SK-MEL-5 (cell line): ENCODE measurements at regions not wholly inside any gene's neighbourhood (a gene's known extent, or its start where the extent isn't known, plus 50 kb on each side); places are given as distances from the start of the nearest gene placed in this dataset.

Experiments
- DNase-seq: peaks from one replicate; pipeline ENCODE4 v3.0.0-alpha.2; 2016; ENCODE audit warnings: low read depth, low spot score
- in situ Hi-C: cut with HindIII; loops from 2 replicates; pipeline ENCODE4 v1.10.0; 2016; ENCODE audit warnings: low sequenced_read_pairs, high pct_unique_total_duplicates, low pct_unique_long_range_greater_than_20kb

DNA sequence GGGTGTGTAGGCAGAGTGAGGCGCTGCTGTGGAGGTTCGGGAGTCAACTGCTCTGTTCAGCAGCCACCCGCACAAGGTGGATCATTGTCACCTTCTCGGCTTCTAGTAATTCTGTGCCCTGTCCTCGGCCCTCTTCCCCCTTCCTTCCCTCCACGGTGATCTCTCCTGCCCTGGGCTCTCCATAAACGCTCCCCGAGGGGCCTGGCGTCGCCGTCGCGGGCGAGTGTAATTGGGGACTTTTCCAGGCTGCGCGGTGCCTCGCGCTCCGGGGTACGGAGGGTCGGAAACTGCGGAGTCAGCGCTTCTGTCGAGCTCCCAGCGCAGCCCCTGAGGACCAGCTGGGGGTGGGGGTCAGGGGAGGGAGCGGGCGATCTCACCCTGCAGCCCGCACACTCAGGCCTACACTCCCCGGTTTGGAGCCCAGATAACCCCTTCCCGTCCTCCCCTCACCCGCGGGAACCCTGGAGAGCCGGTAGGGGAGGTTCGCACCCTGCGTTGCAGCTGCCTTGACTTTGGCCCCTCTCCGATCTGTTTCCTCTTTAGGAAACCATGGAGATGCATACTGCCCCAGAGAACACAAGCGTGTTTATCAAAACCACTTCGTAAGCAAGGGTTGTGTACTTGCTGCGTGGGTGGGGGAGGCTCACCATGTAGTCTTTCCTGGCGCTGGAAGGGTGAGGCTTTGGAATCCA lies 188.3 kb upstream of the ZNF618 start:
- no peak for DNase-seq
- in situ Hi-C loops: no loop called here

DNA sequence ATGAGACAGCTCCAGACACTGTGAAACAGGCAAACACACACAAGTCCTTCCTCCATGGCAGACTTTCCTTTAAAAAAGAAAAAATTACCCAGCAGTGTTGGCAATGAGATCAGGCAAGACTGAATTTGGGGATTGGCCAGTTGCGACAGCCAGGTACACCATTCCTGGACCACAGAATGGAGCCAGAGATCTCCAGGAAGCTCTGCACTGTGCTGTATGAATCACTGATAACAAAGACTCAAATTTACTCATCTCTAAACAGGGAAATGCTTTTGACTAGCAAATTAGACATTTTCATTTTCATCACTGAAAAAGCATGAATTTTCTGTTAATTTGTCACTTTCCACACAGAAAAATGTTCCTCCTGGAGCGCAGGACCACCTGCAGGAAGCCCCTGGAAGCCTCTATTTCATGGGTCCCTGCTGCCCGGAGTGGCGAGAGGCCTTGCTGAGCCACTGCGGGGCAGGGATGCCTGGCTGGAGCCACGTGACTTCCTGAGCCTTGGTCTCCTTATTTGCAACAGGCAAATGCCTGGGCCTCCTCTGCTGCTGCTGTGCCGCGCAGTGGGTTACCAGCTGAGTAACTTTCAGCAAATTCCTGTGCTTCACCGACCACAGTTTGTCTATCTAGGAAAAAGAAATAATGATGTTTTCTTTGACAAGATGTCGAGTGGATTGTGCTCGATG lies 185.9 kb upstream of the ZNF618 start:
- in situ Hi-C loops: no loop called here
- DNase-seq: no peak

DNA sequence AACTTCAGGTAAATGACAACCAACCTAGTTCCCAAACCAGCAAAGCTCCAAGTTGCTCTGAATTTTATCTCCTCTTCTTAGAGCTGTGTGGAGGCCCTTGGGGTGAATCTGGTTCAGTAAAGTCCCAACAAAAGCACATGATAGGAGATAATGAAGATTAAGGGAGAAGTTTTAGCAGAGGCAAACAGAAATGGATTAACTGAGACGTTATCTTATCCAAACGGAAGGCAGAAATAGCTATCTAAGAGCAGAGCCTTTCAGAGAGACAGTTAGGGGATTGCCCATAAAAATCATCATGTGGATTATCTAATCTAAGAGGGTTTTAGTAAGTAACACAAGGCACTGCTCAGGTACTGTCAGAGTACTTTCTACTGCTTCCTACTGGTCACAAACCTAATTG lies 183.9 kb upstream of the ZNF618 start:
- DNase-seq: no peak
- in situ Hi-C loops: no loop called here

DNA sequence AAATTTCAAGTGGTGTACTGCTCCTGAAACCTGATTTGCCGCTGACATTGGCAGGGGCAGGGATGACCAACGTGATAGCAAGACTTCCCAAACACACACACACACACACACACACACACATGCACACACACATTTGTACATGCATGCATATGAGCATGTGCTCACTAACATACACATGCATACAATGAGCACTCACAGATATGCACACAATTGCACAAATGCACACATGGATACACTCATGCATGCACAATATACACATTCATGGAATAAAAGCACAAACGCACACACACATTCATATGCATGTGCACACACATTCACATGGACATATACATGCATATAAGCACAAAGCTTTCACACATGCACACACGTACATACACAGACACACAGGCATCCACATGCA lies 181.2 kb upstream of the ZNF618 start:
- in situ Hi-C loops: no loop called here
- no peak for DNase-seq

DNA sequence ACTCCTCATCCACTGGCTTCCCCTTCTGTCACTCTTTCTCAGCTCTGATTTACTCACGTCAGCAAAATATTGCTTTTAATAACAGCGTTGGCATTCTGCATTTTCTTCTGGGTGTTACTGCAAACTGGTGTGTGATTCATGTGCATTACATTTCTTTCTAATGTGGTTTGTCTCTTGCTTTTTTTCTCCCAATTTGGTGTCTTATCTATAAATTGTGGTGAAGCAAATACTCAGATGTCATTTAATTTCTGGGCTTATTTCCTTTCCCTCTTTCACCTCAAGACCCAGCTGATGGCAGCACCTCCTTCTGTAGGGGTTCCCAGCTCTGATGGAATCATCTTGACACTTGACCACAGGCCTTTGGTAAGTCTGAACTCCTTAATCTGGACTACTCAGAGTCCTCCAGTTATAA lies 180.7 kb upstream of the ZNF618 start:
- DNase-seq: no peak
- in situ Hi-C loops: no loop called here

DNA sequence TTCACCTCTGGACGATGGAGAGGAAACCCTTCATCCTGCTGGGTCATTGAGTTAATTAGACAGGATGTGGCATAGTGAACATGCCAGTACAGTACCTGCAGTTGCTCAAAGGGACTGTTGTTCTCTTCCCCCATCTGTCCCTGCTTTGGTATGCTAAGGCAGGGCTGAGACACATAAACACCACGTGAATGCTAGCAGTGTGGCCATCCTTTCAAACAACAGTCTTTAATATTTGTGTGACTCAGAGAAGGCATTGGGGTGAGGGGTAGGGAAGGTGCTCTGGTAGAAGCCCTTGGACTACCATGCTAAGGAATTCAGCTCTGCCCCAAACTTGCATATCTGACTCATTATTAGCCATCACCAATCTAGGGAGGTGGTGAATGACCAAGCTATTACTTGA lies 180.2 kb upstream of the ZNF618 start:
- DNase-seq: peak; percentile 52
- in situ Hi-C loops: no loop called here

DNA sequence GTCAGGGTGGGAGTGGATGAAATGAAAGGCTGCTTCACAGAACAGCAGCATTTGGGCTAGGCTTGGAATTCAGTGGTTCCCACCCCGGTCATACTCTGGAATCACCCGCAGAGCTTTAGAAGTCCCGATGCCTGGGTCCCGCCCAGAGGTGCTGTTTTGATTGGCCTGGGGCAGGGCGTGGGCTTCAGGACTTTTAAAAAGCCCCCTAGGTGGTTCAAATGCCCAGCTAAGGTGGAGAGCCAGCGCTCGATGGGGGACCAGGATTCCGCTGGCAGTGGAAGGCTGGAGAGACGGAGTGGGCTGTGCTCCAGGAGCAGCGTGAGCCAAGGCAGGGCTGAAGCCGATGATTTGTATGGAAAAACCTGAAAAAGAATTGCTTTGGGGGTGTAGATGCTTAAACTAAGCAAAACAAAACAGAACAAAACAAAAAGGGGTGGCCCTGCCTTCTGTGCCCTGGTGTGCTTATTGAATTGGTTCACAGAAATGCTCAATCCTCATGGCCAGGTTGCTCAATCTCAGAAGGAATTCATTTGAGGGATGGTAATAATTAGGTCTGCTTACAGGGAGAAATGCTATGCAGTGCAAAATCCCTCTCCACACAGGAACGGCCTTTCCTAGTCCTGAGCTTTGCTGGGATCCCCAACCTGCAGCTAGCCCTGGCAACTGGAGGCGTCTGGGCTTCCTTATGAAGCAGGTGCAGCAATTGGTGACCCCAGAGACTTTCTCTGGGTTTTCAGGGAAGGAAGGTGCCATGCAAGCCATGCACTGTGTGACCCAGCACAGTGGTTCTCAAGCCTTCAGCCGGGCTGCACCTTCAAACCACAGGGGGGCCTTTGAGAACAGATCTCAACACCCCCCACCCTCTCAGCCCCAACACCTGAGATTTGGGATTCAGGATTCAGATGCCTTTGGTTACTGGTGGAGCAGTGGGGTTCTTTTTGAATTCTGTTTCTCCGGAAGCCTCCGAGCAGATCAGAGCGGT lies 174.0 kb upstream of the ZNF618 start:
- in situ Hi-C loops: no loop called here
- no peak for DNase-seq

DNA sequence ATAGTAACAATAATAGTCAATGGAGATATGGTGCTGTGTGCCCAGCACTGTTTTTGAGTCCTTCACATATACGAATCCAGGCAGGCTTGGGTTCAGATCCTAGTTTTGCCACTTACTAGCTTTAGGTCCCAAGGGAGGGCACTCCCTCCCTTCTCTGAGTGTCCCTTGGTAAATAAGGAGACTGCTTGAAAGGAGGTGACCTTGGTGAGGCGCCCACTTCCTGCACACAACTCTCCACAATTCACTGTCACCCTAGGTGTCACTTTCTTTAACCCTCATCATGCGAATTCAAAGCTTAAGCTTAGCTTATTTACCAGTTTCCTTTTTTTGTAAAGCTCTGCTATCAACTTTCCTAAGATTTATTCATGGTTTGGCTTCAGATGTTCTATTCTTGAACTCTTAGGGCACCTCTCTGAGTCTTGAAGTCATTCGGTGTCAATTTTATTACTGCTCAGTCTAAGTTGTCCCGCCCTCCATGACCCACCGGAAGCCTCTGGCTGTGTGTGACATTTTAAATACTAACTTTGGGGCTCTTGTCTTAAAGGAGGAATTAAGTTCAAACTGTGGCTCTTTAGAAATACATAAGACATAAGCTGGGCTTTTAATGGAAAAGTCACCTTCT lies 170.7 kb upstream of the ZNF618 start:
- in situ Hi-C loops: no loop called here
- no peak for DNase-seq

DNA sequence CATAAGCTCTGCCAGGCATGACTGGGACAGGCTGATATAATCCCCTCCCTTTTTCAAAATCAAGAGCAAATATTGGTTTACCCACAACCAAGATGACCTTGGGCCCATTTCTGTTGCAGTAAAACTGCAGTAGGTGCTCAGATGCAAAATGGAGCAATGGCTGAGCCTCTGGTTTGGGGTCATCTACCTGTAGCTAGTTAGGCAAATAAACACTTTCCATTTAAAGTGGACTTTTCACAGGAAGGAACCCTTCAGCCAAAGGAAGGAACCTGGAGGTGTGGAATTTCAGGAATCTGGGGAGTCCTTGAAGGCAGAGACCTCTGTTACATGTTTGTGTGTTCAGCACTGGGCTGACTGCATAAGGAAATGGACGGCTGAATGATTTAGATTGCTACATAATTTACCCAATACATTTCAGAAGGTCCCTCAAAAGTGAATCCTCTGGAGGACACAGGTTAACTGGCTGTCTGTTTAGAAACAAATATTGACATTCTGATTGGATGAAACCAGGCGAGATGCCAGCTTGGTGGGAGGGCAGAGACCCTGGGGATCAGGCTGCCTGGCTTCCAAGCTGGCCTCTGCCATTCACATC lies 170.1 kb upstream of the ZNF618 start:
- in situ Hi-C loops: no loop called here
- no peak for DNase-seq

DNA sequence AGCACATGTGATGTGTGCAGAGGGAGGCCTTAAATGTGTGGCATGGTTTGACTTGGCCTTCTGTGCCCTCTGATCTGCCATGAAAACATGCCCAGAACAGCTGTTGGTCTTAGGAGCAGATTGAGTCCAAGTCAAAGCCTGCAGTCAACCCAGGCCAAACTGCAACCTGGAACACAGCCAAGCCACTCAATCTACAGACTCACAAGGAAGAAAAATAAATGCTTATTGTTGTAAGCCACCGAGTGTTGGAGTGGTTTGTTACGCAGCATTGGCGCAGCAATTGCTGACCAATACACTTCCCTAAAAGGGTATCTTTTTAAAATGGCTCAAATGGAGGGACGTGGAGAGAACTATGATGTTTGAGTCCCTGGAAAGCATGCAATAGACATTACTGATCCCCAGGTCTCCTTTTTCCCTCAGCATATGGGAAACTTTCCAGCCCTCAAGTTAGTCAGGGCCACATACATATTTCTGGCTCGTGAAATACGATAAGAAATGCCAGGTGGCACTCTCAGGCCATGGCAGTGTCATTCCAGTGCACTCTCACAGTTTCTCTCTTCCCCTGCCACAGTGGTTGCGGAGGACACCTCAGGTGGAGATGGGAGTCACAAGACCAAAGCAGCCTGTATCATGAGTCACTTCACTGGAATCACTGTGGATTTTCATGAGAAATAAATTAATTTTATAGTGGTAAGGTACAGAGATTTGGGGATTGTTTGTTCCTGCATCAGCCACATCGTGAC lies 168.0 kb upstream of the ZNF618 start:
- in situ Hi-C loops: no loop called here

DNA sequence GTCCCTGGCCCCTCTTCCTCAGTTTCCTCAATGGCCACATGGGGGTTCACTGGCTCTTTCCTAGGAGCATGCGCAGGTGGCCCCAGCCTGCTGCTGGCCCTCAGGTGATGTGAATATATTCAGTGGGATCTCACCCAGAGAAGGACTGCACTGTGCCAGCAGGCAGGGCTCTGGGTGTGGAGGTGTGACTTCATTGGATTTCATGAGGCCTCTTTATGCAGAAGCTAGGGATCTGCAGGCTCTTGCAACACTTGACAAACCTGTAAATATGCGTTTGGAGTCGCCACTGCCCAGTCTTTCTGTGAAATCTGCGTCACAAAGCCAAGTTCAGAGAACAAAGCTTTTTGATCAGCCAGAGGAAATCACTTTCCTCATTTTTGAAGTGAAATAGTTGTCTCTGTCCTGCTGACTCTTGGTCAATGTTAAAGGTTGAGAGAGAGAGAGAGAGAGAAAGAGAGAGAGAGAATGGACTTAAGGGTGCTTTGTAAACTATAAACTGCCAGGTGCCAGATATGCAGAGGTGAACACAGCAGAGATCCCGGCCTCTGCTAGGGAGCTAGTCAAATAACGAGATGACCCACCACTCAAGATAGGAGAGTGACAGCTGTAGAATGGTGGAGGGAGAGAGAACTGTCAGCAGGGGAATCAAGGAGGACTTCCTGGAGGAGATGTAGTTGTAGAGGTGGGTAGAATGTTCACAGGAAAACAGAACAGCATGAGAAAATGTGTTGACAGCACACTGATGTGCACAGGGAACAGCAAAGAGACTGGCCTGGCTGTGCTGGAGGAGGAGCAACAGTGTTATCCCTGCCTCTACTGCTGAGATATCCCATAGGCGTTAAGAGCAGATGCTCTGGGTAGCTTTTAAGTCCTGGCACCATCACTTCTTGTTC lies 167.0 kb upstream of the ZNF618 start:
- in situ Hi-C loops: no loop called here
- no peak for DNase-seq

More for the DNA sequence above, 168.0 kb upstream of the ZNF618 start:
- no peak for DNase-seq

DNA sequence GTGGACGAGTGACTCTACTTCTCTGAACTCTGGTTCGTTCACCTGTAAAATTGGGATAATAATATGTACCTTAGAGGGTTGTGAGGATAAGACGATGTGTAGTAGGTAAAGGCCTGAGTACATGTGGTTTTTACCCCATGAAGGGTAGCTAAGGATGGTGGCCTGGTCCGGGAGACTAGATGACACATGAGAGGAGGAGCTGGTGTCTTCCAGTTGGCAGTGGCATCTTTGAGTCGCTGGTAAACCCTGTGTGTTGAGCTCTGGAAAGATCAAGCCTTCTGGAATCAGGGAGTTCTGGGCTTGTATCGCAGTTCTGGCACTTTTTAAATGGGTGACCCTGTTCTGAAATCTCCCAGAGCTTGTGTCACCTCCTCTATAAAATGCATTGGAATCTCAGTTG lies 166.4 kb upstream of the ZNF618 start:
- no peak for DNase-seq
- in situ Hi-C loops: no loop called here

DNA sequence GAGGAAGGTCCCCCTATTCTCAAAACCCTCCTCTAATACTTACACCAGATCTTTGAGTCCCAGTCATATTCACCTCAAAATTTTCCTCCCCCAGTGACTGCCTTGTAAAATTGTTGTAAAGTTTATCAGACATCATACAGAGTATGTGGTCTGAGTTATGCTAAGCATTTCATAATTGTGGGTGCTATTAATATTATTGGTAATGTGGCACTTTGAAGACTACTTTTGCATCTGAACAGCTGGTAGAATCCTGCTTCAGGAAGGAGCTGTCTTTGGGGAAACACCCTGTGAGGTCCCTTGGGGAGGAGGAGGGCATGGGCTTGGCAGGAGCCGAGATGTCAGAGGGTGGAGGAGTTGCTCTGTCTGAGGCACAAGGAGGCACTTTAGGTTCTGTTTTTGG lies 164.9 kb upstream of the ZNF618 start:
- no peak for DNase-seq
- in situ Hi-C loops: no loop called here

DNA sequence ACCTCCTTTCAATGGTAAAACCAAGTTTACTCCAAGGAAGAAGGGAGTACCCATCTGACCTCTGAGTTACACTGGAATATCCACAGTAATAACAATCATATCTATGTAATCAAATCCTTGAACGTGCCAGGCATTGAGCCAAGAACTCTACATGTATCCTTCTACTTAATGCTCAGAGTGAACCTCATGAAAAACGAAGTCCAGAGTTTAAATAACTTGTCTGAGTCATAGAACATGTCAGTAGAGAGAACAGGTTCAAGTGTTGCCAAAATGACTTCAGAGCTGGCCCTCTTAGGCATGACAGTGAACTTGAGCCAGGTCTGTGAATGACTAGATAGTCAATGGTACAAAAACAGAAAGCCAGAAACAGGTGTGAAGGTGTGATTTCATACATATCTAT lies 164.1 kb upstream of the ZNF618 start:
- in situ Hi-C loops: no loop called here
- DNase-seq: no peak

DNA sequence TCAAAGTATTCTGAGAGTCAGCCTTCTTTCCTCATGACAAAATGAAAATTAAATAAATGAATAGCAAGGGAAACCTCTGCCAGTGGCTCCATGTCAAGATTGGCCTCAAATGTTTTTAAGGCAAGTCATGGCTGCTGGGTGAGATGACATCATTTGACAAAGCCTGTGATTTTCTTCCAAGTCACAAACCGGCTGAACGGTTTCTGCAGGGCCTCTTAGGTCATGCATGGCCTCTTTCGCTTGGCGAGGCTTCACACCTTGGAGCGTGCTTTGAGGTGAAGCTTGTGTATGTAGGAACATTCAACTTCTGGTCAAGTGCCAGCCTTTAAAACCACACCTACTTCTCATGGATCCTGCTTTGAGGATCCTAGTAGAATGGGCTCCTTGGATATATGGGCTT lies 161.0 kb upstream of the ZNF618 start:
- in situ Hi-C loops: no loop called here
- no peak for DNase-seq

DNA sequence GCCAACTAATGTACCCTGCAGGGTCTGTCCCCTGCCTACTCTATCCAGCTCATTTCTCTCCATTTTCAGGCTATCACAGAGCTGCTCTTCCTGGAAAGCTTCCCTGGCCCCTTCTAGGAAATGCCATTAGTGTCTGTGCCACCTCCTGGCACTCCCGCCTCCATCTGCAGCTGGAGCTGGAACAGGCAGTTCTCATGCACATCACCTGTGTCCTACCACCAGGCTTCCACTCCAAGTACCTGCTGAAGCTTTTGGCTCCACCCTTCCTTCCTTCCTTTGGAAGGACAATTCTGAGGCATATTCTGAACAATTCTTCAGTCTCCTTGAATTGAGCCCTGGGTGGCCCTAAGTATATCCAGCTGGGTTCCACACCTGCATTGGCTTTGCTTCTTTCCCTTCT lies 156.2 kb upstream of the ZNF618 start:
- in situ Hi-C loops: no loop called here
- DNase-seq: no peak
